ENCODE measurements at regions not wholly inside any gene's neighbourhood (a gene's known extent, or its start where the extent isn't known, plus 50 kb on each side); places are given as distances from the start of the nearest gene placed in this dataset.

- no peaks in the 10 kb centered on the region for H3K9me3 ChIP-seq (ENCODE audit: control insufficient read depth in 1 of 2, insufficient read depth in 1 of 2, low read depth in 1 of 2, low read length in 2 of 2)
- H3K4me3 ChIP-seq (replicated peaks in 1 of 2; ENCODE audit: low read depth in 1 of 2, low read length in 2 of 2) = no peak overlapping the region
- ChIA-PET POLR2A (no interaction called here), RAD21 (ENCODE audit: low non-redundant PET in 1 of 2, low total read pairs in 2 of 2, uncharacterized antibody in 2 of 2, unreplicated experiment in 2 of 2) (no interaction called here), CTCF (no interaction called here)
- DNase-seq (ENCODE audit: low read depth, low spot score) = no peak
- no peak for ATAC-seq
- H3K79me2 ChIP-seq (ENCODE audit: insufficient read depth, low read length) = no peaks in the 10 kb centered on the region
- H3K36me3 ChIP-seq (ENCODE audit: control insufficient read depth in 1 of 2, insufficient read depth in 2 of 2, low read length in 2 of 2) = no peaks in the 10 kb centered on the region
- no peak overlapping the region for H3K9ac ChIP-seq (ENCODE audit: low read length)
- BruUV-seq (replicated peaks) = no TSS peak
- H3K27ac ChIP-seq (ENCODE audit: low read depth, low read length) = no peak overlapping the region
- H3K27me3 ChIP-seq (ENCODE audit: insufficient read depth, low read length) = no peaks in the 10 kb centered on the region
- intact Hi-C loops (cut with micrococcal nuclease) = no loop called here
- H4K20me1 ChIP-seq (ENCODE audit: insufficient read depth) = no peaks in the 10 kb centered on the region
- TF ChIP-seq JUND (IDR thresholded peaks at IDR 0.05) (no peak), FOSL1 (IDR thresholded peaks at IDR 0.05; ENCODE audit: low read depth) (no peak)
- H2AFZ ChIP-seq (ENCODE audit: low read depth, low read length, poor library complexity, severe bottlenecking) = no peak overlapping the region
- H3K4me2 ChIP-seq (ENCODE audit: low read length) = no peak overlapping the region
- peaks cover 0 to 13% of the 10 kb centered on the region in 2 experiments; a peak in 2 of 4 replicates for H3K4me1 ChIP-seq (ENCODE audit: control insufficient read depth in 1 of 2, insufficient read depth in 2 of 2, low read length in 2 of 2)
- no peaks in the 10 kb centered on the region for H3K9me2 ChIP-seq (ENCODE audit: insufficient read depth)
These were observed 65.7 kb upstream of the WDR17 start for GRCh38 chr4:175999944-176000343.

GRCh38 chr4:176001151-176002006 lies 64.3 kb upstream of the WDR17 start:
- H3K4me2 ChIP-seq (ENCODE audit: low read length) = peak overlapping the region; percentile 88
- DNase-seq (ENCODE audit: low read depth, low spot score) = peak; percentile 15
- H3K36me3 ChIP-seq (ENCODE audit: control insufficient read depth in 1 of 2, insufficient read depth in 2 of 2, low read length in 2 of 2) = no peaks in the 10 kb centered on the region
- intact Hi-C loops (cut with micrococcal nuclease) = no loop called here
- no peaks in the 10 kb centered on the region for H4K20me1 ChIP-seq (ENCODE audit: insufficient read depth)
- RAD21 ChIA-PET (ENCODE audit: low non-redundant PET in 1 of 2, low total read pairs in 2 of 2, uncharacterized antibody in 2 of 2, unreplicated experiment in 2 of 2) = no interaction called here
- H3K9me2 ChIP-seq (ENCODE audit: insufficient read depth) = no peaks in the 10 kb centered on the region
- TF ChIP-seq, protein P1, sequence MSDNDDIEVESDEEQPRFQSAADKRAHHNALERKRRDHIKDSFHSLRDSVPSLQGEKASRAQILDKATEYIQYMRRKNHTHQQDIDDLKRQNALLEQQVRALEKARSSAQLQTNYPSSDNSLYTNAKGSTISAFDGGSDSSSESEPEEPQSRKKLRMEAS (IDR thresholded peaks at IDR 0.05) = peak; percentile 49; the same call in 1 of the 2 replicates
- no peak for TF ChIP-seq JUND (IDR thresholded peaks at IDR 0.05)
- BruUV-seq (replicated peaks) = no TSS peak
- POLR2A ChIA-PET = no interaction called here
- peak; percentile 61 for ATAC-seq
- no peaks in the 10 kb centered on the region for H3K9me3 ChIP-seq (ENCODE audit: control insufficient read depth in 1 of 2, insufficient read depth in 1 of 2, low read depth in 1 of 2, low read length in 2 of 2)
- H3K4me1 ChIP-seq (ENCODE audit: control insufficient read depth in 1 of 2, insufficient read depth in 2 of 2, low read length in 2 of 2) = peaks cover 0 to 13% of the 10 kb centered on the region in 2 experiments; a peak in 2 of 4 replicates
- CTCF ChIA-PET = interaction anchor here (0.6 to 0.7 kb wide), 2 partner anchors 36 to 70 kb away, joined by 4 read pairs; no protein-coding TSS in a partner anchor
- peak overlapping the region; percentile 67 for H2AFZ ChIP-seq (ENCODE audit: low read depth, low read length, poor library complexity, severe bottlenecking)
- peak overlapping the region; percentile 50 to 64 for H3K4me3 ChIP-seq (replicated peaks in 1 of 2; ENCODE audit: low read depth in 1 of 2, low read length in 2 of 2)
- H3K27me3 ChIP-seq (ENCODE audit: insufficient read depth, low read length) = no peaks in the 10 kb centered on the region
- peak overlapping the region; percentile 41 for H3K9ac ChIP-seq (ENCODE audit: low read length)
- no peak overlapping the region for H3K27ac ChIP-seq (ENCODE audit: low read depth, low read length)
- no peaks in the 10 kb centered on the region for H3K79me2 ChIP-seq (ENCODE audit: insufficient read depth, low read length)
